ENCODE measurements at regions not wholly inside any gene's neighbourhood (a gene's known extent, or its start where the extent isn't known, plus 50 kb on each side); places are given as distances from the start of the nearest gene placed in this dataset.

- Mint-ChIP-seq H3K27ac (no peak overlapping the region), H3K9me3 (ENCODE audit: insufficient read depth) (no peaks in the 10 kb centered on the region), H3K4me1 (no peaks in the 10 kb centered on the region), H3K27me3 (peaks cover 4% of the 10 kb centered on the region), H3K4me3 (no peak overlapping the region)
- CTCF ChIA-PET, result no interaction called here
- no peak overlapping the region for H3K4me3 ChIP-seq (ENCODE audit: control extremely low read depth in 1 of 5, extremely low read depth in 1 of 5, insufficient read depth in 1 of 5, low read depth in 2 of 5, low read length in 4 of 5)
- H3K4me2 ChIP-seq (replicated peaks; ENCODE audit: low read depth, low read length, poor library complexity, severe bottlenecking), result no peak overlapping the region
- no peaks in the 10 kb centered on the region for H3K4me1 ChIP-seq (ENCODE audit: control insufficient read depth in 2 of 2, insufficient read depth in 2 of 2, low read length in 2 of 2)
- ATAC-seq (ENCODE audit: low read depth) (no peak), DNase-seq (no peak)
- no peak for TF ChIP-seq EZH2 (IDR thresholded peaks at IDR 0.05; ENCODE audit: borderline replicate concordance, insufficient read depth, low read depth, low read length, poor library complexity, severe bottlenecking)
- TF ChIP-seq CTCF (IDR thresholded peaks at IDR 0.05), result no peak
- H3K9ac ChIP-seq (ENCODE audit: low read length), result no peak overlapping the region
- no peaks in the 10 kb centered on the region for H4K20me1 ChIP-seq (ENCODE audit: control insufficient read depth, insufficient read depth, low read length, poor library complexity, severe bottlenecking)
- no peak overlapping the region for H2AFZ ChIP-seq (ENCODE audit: insufficient read depth, low read depth, low read length, poor library complexity, severe bottlenecking)
- H3K79me2 ChIP-seq (ENCODE audit: control insufficient read depth, insufficient read depth, low read length), result no peaks in the 10 kb centered on the region
- POLR2A ChIA-PET, result no interaction called here
- H3K27me3 ChIP-seq (replicated peaks in 1 of 4; ENCODE audit: control extremely low read depth in 1 of 4, control insufficient read depth in 3 of 4, insufficient read depth in 4 of 4, low read length in 3 of 4), result no peaks in the 10 kb centered on the region
- H3K27ac ChIP-seq (ENCODE audit: low read length in 2 of 2), result no peak overlapping the region
- no peaks in the 10 kb centered on the region for H3K9me3 ChIP-seq (ENCODE audit: control extremely low read depth in 1 of 3, control insufficient read depth in 2 of 3, insufficient read depth in 1 of 3, low read length in 2 of 3)
- intact Hi-C loops (cut with micrococcal nuclease), result no loop called here
- no peaks in the 10 kb centered on the region for H3K36me3 ChIP-seq (replicated peaks in 1 of 2; ENCODE audit: control extremely low read depth in 1 of 2, control insufficient read depth in 1 of 2, extremely low read depth in 1 of 2, insufficient read depth in 2 of 2, low read length in 1 of 2)
- no CpG with 5 or more reads among the region's 1 CpG for WGBS (ENCODE audit: insufficient coverage)
Observed at GRCh38 chr3:182375916-182376315, 417.4 kb upstream of the ATP11B start.

GRCh38 chr3:182382112-182382857, 411.0 kb upstream of the ATP11B start:
- H3K4me3 ChIP-seq (ENCODE audit: control extremely low read depth in 1 of 5, extremely low read depth in 1 of 5, insufficient read depth in 1 of 5, low read depth in 2 of 5, low read length in 4 of 5), result no peak overlapping the region
- intact Hi-C loops (cut with micrococcal nuclease), result no loop called here
- H3K9ac ChIP-seq (ENCODE audit: low read length), result no peak overlapping the region
- H3K4me1 Mint-ChIP-seq, result no peaks in the 10 kb centered on the region
- no peak overlapping the region for H3K4me2 ChIP-seq (replicated peaks; ENCODE audit: low read depth, low read length, poor library complexity, severe bottlenecking)
- H3K27me3 Mint-ChIP-seq, result no peaks in the 10 kb centered on the region
- H3K9me3 ChIP-seq (ENCODE audit: control extremely low read depth in 1 of 3, control insufficient read depth in 2 of 3, insufficient read depth in 1 of 3, low read length in 2 of 3), result no peaks in the 10 kb centered on the region
- H3K27ac Mint-ChIP-seq, result no peak overlapping the region
- no peaks in the 10 kb centered on the region for H3K9me3 Mint-ChIP-seq (ENCODE audit: insufficient read depth)
- H3K27me3 ChIP-seq (replicated peaks in 1 of 4; ENCODE audit: control extremely low read depth in 1 of 4, control insufficient read depth in 3 of 4, insufficient read depth in 4 of 4, low read length in 3 of 4), result no peaks in the 10 kb centered on the region
- H2AFZ ChIP-seq (ENCODE audit: insufficient read depth, low read depth, low read length, poor library complexity, severe bottlenecking), result no peak overlapping the region
- no peak overlapping the region for H3K27ac ChIP-seq (ENCODE audit: low read length in 2 of 2)
- no peaks in the 10 kb centered on the region for H3K36me3 ChIP-seq (replicated peaks in 1 of 2; ENCODE audit: control extremely low read depth in 1 of 2, control insufficient read depth in 1 of 2, extremely low read depth in 1 of 2, insufficient read depth in 2 of 2, low read length in 1 of 2)
- no peak overlapping the region for H3K4me3 Mint-ChIP-seq
- CTCF ChIA-PET, result interaction anchor here (0.6 to 1.6 kb wide), 2 partner anchors 23 to 777 kb away, joined by 3 to 4 read pairs; no protein-coding TSS in a partner anchor
- H3K79me2 ChIP-seq (ENCODE audit: control insufficient read depth, insufficient read depth, low read length), result no peaks in the 10 kb centered on the region
- POLR2A ChIA-PET, result no interaction called here
- H3K4me1 ChIP-seq (ENCODE audit: control insufficient read depth in 2 of 2, insufficient read depth in 2 of 2, low read length in 2 of 2), result no peaks in the 10 kb centered on the region
- DNase-seq, result no peak
- whole genome bisulfite sequencing (ENCODE audit: insufficient coverage), result no CpG with 5 or more reads among the region's 4 CpGs
- no peak for ATAC-seq (ENCODE audit: low read depth)
- no peak for TF ChIP-seq EZH2 (IDR thresholded peaks at IDR 0.05; ENCODE audit: borderline replicate concordance, insufficient read depth, low read depth, low read length, poor library complexity, severe bottlenecking)
- TF ChIP-seq CTCF (IDR thresholded peaks at IDR 0.05), result no peak
- H4K20me1 ChIP-seq (ENCODE audit: control insufficient read depth, insufficient read depth, low read length, poor library complexity, severe bottlenecking), result no peaks in the 10 kb centered on the region
